Stimulated activated CD4-positive, alpha-beta T cell treated with anti-CD3 and anti-CD28 coated beads, Interleukin-2, amount 100 ng/mL, for 48 hours (primary cell): ENCODE measurements at regions not wholly inside any gene's neighbourhood (a gene's known extent, or its start where the extent isn't known, plus 50 kb on each side); places are given as distances from the start of the nearest gene placed in this dataset.
A peak's percentile ranks its signal among the peaks of the same experiment; 100 is the strongest.

Source experiments
- DNase-seq, 2 donors: peaks; one replicate each; pipeline ENCODE4 v3.0.0-alpha.2; 2020

DNA sequence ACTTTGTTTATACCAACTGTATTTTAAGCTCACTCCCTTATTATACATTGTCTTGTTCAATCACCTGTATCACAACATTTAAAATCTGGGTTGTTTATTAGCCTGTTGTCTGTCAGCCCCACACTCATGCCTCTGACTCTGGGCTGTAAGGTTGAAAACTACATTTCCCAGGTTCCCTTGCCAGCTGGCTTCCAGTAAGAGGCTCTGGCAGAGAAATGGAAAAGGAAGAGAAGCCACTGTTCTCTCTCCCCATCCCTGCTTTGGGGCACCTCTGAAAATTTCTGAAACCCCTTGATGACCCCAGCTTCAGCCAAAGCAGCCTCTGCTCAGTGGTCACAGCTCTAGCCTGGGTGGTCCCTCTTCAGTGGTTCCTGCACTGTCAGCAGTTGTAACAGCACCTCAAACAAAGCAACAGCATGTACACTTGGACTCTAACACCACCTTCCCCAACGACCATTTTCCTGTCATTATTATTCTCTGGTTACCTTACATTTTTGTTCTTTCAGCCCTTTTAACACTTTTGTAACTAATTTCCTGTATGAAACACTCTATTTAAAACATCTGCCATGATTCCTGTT, 108.9 kb upstream of the LGALSL start:
- DNase-seq = no peak

DNA sequence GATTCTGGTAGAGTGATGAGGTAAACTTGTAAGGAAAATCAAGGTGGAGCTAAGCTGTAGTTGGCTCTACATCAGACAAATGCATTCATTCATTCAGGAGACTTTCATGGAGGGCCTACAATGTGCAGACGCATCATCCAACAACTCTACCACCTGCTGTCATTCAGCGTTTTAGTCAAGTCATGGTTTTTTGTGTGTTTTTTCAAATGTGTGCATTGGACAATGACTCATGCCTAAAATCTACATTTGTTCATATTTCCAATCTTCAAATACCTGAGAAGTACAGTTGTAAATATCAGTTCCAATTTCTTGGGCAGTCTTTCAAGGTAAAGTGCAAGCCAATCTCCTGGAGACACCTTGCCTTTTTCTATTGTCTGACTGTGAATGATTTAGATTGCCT, 108.0 kb upstream of the LGALSL start:
- no peak for DNase-seq

DNA sequence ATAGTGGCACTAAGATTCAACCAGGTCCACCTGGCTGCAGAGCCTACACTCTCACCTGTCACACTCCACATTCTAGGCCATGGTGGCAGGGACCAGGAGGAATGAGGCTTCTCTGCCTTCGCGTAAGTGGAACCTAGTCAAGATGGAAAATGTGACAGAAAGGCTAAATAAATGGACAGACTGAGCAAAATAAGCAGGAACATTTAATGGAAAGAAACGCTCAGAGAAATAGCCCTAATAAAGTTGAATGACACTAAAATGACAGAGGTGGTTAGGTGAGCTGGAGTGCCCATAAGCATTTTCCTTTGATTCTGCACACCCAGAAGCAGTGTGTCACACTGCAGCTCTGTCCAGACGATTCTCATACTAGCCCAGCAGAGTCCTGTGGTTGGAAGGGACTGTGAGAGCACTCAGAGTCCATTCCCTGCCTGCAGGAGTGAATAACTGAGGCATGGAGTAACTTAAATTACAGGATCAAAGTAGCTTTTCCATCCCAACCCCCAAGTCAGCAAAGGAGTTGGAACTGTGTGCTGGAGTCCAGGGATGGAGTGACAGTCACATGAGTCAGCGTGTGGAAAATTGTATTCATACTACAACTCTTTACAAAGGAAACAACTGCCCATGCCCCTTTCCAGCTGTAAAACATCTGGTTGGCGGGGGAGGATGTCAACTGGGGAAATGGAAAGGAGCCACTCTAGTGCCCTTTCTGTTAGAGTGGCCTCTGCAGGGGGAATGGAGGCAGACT, 105.4 kb upstream of the LGALSL start:
- DNase-seq = no peak

DNA sequence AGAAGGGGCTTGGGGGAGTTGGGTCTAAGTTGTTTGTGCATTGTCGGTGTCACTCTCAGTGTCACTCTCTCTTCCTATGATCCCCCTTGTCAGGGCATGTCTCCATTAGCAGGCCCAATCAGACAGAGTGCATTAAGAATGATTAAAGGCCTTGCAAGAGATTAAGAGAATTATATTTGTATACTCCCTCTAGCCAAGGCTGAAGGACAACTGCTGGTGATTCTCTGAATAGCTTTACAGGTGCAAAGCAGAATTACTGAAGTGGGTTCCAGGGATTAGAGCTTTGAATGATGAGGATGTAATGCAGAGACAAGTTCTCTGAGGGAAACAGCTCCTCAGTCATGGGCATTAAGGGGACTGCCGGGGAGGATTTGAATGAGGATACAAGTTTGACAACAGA, 104.8 kb upstream of the LGALSL start:
- no peak for DNase-seq

DNA sequence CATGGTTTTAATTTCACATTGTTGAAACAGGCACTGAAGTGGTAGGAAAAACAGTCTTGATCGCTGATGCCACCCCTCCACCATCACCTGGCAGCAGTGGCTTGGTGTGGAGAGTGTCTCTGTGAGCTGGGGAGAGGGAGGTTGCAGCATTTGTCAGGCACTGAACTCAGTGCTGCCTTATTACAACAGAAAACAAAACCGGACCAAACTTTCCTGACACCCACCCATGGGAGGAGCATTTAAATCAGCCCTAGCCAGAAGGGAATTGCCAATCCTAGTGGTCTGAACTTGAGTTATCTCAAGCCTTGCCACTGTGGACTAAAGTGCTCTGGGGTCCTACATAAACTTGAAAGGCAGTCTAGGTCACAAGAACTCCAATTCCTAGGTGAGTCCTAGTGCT, 103.0 kb upstream of the LGALSL start:
- no peak for DNase-seq

DNA sequence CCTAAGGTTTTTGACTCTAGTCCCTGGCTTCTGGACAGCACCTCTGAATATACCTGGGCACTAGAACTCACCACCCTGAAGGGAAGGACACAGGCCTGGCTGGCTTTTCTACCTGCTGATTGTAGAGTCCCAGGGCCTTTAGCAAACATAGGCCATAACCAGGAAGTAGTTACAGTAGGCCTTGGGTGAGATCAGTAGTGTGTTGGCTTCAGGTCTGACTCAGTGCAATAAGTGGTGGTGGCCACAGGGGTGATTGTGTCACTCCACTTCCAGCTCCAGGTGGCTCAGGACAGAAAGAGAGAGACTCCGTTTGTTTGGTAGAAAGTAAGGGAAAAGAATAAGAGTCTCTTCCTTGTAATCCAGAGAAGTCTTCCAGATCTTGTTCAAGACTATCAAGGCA, 101.7 kb upstream of the LGALSL start:
- DNase-seq = no peak

DNA sequence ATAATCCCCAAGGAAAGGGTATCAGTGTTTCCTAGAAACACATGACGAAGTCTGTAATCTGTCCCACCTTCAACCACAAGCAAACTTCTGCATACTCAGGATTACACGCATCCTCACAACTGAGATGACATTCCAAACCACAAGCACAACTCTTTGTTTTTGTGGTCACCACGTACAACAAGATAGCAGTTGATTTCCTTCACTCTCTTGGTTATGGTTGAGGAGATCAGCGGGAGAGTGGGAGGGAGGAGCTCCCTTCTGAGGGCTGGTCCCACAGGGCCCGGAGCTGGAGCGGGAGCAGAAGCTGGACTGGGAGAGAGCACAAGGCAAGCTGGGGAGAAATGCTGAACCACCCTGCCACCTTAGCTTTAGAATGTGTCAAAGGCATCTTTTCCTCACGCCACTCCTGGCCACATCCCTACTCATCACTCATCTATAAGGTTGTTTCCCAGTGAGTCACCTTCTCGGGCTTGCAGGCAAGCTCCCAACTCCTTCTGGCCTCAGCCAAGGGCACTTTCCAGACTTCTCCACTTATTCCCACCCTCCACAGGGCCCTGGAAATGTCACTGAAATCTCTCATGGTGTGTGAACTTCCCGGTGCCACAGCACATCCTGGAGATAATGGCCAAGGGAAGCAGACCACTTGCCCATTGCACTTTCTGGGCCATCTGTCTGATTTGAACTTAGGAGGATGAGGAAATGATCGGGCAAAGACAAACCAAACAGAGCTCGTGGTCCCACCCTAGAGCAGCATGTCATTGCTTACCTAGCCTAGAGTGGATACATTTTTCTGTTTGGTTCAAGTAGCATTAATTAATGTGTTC, 98.9 kb upstream of the LGALSL start:
- DNase-seq = no peak

DNA sequence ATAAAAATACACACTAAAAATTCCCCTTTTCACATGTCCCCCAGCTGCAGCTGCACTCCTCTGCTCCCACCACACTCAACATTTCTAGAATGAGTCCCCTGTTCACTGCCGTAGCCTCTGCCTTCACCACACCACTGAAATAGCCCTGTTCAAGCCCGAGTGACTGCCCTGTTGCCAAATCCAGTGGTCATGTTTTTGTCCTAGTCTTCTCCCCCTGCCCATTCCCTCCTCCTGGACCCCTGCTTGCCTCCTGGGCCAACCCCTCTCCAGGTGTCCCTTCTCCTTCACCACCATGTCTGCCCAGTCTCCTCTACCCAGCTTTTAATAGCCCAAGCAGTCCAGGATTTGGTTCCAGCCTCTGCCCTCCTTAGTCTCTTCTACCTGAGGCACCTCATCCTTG, 97.1 kb upstream of the LGALSL start:
- DNase-seq = no peak

DNA sequence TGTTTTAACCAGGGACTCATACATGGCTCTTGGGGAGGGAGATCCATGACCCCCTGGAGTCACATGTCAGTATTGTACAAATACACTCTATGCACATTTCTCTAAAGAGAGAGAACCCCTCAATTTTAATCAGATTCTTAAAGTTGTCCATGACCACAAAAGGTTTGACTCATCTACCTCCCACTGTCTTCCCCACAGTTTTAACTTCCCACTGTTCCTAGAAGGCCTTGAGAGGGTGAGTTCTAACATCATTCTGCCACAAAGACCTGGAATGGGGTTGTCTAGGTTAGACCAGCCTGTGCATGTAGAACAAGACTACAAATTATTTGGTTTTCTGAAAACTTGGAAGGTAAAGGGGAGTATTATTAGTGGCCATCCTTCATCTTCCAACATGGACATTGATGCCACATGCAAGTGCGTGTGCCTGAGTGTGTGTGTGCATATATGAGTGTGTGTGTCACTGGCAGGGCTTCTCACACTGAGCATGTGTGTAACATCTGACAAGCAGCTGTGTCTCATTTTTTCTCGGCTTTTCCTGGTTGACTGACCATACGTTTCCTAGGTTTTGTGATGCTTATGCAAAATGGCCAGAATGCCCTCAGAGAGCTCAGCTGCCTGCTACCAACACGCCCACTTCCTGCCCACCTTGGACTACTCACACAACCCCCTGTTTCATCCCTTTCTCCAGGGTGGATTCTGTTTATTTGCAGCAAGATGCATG, 94.6 kb upstream of the LGALSL start:
- no peak for DNase-seq

DNA sequence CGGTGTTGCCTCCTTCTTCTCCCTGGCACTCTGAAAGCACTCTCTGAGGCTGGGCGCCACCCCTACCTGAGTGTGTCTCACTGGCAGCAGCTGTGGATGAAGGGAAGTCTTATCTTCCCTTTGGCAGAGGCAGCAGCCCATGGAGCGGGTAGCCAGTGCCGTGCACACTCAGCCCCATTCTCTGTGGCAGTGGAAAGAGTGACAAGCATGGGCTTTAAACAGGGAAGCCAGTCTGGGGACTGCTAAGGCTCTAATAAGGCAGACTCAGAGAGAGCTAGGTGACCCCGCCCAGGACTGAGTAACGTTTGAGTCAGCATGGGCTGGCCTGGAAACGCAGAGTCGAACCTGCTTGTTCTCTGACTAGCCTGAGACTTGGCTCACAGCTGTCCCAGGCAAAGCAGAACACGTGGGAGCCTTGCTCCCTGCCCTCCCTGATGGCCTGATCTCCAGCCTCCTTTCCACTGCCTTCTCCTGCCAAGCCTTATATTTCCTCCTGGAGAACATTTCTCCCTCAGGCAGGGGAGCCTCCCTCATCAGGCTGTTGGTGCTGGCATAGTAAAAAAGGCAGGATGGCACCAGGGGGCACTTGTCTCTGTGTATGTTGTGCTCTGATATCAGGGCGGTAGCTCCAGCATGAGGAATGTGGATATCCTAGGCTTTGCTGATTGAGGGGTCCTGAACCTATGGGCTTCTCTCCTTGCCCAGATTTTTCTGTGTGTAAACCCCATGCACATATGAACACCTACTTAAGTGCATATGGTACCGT, 93.9 kb upstream of the LGALSL start:
- DNase-seq = peak; percentile 53 to 59

DNA sequence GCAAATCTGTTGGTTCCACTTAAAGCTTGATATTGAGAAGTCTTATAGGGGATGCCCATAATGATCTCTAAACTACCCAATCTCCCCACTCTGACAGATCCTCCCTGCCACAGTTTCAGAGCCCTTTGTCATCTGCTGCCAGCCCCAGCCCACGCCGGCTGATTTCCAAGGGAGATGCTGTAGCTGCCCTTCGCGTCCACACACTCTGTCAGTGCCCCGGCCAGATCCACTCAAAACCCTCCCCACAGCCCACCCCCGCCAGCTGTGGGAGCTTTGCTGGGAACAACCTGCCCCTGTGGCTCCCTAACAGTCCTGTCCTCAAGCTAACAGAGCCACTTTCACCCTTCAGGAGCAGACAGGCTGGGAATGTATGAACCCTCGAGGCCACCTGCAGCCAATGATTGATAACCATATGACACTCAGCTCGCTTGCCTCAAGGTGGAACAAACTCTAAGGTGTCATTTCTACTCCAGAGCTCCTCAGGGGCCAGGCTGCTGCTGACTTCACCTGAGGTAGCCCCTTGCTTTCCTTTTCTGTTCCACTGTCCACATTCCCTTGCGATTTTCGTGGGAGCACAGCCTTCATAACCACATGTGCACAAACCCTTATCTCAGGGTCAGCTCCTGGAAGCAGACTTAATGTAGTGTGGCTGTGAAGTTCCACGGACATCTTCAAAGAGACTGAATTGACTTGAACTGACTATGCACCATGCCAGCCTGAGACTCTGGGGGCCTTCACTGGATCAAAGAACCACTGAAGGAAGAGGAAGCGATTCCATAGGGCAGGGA, 92.6 kb upstream of the LGALSL start:
- DNase-seq = no peak

DNA sequence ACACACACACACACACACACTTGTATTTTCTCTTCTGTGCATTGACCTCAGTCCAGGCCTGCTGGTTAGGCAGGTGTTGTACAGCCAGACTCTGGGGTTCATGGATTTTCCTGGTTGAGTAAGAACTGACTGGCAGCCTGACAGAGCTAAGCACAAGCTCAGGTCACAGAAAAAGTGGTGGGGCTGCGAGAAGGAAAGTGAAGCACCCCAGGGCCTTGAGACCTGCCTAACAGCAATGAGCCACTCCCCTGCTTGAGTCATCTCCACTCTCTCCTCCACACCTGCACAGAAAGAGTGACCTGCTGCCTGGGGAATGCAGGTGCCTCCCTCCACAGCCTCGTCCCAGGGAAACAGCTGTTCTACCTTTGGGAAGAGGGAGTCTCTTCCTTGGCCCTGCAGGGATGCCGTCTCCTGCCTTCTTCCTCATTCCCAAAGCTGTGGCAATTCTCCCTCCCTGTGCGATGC, 91.4 kb upstream of the LGALSL start:
- DNase-seq = no peak

DNA sequence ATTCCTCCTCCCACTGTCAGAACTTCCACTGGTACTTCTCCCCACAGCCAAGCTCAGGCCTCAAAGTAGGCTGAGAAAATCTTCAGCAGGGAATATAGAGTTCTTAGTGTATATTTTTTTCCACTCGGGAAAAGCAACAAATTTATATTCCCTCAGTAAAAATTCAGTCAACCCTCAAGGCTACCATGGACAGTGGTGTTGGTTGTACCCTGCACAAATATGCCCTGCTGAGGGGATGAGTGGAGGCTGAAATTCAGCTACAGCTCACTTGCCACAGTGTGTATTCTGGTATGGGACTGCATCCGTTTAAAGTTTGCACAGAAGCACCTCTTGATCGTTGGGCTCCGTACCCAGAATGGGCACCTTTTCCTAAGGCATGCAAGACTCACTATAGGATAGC, 90.8 kb upstream of the LGALSL start:
- DNase-seq = no peak

DNA sequence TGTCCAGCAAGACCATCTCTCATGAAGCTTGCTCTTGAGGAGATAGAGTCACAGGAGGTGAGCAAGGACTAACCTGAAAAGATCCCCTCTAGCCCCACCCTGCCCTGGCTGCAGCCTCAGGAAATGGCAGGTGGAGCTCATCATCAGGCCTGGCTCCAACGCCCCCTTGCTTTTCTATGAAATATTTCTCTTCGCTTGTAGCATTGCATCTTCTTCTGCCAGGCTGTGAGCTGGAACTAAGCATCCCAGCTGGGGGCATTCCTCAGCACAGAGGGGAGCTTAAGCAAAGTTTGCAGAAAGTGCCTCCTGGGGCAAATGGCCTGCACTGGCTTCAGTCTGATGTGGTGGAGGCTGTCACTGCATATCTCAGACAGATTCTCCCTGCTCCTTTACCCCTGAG, 90.1 kb upstream of the LGALSL start:
- no peak for DNase-seq

DNA sequence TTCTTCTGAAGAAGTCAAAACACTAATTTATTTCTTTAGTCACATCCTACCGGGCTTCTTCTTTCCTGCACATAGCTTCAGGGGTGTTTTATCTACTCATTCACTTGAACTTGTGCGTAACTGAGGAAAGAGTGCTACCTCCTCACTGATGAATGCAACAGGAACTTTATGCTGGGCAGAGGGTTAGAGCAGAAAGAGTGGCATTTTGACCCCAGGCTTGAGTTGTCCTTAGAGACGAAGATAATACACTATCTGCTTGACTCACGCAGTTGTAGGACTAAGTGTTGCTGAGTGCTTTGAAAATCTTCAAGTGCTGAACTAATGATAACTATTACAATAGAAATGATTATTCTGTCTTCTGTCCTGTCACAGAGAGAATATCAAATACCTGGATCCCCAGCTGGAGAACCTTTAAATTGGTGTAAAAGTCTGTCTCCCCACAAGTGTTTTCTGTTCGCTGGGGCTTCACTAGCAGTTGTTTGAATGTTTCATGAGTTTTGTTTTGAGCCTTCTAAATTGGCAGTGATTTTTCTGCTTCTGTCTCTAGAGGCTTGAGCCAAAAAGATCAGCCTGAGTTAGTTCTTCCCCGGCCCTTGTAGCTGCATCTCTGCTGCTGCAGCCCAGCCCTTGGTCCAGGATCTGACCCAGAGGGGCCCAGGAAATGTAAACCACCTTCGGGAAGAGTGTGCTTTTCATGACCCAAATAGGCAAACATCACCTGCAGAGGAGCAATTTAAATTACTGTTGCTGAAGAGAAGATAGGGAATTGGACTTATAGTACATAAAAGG, 86.3 kb upstream of the LGALSL start:
- DNase-seq = no peak

DNA sequence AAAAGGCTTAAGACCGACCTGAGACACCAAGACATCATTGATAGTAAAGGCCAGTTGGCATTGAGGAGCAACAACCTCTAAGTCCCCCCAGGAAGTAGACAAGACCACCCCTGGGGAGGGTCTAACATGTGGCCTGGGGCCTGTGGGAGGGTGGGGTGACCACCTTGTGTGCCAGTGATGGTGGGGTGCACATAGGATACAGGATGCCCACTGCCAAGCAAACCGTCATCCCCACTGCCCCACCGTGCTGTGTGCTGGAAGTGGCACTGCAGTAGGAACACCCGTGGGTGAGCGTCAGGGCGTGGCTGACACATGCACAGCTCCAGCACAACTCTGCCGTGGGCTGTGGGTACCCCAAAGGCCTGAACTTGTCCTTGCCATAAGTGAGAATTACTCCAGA, 84.3 kb upstream of the LGALSL start:
- no peak for DNase-seq

DNA sequence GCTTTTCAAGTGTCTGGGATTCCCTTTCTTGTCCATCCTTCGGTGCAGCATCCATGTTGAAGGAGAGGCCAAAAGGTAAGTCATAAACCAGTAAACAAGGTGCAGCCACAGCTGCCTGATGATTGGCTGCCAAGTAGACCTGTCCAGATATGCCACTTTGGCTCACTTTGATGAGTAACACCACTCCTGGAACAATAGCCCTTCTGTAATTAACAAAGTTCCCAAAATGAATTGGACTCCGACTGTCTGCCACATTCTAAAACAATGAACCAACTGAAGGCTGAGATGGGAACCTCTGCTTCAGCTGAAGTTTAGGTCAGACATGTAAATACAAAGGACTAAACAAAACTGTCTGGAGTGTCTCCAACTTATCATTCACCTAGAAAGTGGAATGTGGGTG, 82.2 kb upstream of the LGALSL start:
- DNase-seq = no peak

DNA sequence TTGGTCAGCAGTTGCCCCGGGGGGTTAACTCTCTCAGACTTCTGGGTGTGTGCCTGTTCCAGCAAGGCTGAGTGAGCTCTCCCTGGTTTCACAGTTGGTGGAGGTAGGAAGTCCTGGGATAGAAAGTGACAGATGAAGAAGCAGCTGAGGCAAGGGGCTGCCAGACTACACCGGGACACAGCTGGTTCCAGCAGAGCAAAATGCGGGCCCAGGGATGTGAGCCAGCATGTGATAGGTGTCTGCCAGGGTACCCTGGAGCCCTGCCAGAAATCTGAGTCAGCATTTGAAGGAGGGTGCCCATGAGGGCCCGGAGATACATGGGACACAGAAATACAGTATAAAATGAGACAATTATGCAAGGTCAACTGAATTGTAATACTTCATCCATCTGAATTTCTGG, 79.3 kb upstream of the LGALSL start:
- DNase-seq = no peak

DNA sequence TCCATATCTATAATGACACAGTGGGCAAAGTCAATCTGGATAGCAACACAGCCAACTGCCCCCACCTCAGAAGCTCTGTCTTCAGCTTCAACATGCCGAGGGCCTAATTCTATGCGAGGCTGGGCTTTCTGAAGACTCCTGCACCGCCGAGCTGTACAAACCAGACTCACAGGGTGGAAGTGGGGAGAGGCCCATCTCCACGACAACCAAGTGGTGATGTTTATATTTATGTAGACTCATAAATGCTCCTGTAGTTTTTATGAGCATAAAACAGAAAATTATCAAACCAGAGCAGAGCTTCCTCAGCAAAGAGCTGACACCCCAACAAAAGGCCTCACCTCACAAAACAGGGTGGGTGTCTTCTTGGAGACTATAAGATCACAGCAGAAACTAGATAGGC, 77.0 kb upstream of the LGALSL start:
- no peak for DNase-seq

DNA sequence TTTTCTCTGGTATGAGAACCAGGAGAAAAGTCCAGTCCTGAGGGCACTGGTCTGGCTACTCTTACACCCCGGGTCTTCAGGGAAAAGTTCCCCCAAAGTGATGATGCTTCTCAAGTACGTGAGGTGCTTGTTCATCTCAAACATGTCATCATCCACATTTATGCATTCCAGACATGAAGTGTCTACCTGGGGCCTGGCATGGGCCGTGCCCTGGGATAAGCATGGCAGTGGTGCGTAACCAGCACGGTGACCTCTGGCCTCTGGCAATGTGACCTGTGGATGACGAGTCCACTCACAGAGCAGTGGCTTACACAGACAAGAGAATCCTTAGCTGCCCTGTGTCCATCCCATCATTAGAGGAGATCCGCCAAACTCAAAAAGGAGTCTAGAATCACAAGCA, 74.8 kb upstream of the LGALSL start:
- DNase-seq = no peak
